ENCODE measurements at regions not wholly inside any gene's neighbourhood (a gene's known extent, or its start where the extent isn't known, plus 50 kb on each side); places are given as distances from the start of the nearest gene placed in this dataset.

DNA sequence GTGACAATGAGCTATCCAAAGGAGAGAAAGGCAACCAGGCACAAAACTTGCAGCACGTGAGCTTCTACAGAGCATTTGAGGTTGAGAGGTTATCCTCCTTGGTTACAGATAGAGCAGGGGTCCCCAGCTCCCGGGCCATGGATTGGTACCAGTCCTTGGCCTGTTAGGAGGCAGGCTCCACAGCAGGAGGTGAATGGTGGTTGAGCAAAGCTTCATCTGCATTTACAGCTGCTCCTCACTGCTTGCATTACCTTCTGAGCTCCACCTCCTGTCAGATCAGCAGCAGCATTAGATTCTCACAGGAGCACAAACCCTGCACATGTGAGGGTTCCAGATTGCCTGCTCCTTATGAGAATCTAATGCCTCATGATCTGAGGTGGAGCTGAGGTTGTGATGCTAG is 57.8 kb upstream of the ST8SIA3 start:
- Histone ChIP-seq H3K4me3 (no peak overlapping the region), H3K9me3 (no peaks in the 10 kb centered on the region), H3K27ac (no peak overlapping the region), H3K27me3 (no peaks in the 10 kb centered on the region), H3K36me3 (no peaks in the 10 kb centered on the region), H3K4me1 (no peaks in the 10 kb centered on the region)
- ATAC-seq: no peak
- intact Hi-C loops (cut with DNase I; ENCODE audit: low total_unique reads) (no loop called here), in situ Hi-C loops (cut with MboI; ENCODE audit: low sequenced_read_pairs in 4 of 4) (no loop called here)
- TF ChIP-seq CTCF (IDR thresholded peaks at IDR 0.05 in 4 of 5, conservative IDR thresholded peaks at IDR 0.05 in 1 of 5) (no peak), POLR2A (IDR thresholded peaks at IDR 0.05) (no peak)
- no peak for DNase-seq

DNA sequence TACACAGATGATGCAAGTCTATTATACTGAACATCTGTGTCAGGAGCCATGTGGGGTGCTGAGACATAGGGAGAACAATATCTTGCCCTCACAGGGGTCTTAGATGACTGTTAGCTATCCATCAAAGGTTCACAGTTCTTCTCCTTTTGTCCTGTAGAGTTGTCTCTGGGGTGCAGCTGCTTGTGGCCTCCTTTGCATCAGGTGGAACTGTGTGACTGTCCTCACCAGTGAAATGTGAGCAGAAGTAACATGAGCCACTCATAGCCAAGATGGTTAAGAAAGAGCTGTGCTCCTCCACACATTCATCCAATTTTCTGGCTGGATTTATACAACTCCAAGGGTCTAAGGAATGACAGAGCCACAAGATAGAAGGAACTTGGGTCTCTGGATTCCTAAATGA is 56.0 kb upstream of the ST8SIA3 start:
- intact Hi-C loops (cut with DNase I; ENCODE audit: low total_unique reads) (no loop called here), in situ Hi-C loops (cut with MboI; ENCODE audit: low sequenced_read_pairs in 4 of 4) (no loop called here)
- peaks cover 0 to 5% (median 0%) of the 10 kb centered on the region in 3 donors for H3K27me3 ChIP-seq
- H3K4me1 ChIP-seq: no peaks in the 10 kb centered on the region
- no peak for TF ChIP-seq POLR2A (IDR thresholded peaks at IDR 0.05)
- no peak for TF ChIP-seq CTCF (IDR thresholded peaks at IDR 0.05 in 4 of 5, conservative IDR thresholded peaks at IDR 0.05 in 1 of 5)
- ATAC-seq (no peak), DNase-seq (no peak)
- no peak overlapping the region for H3K27ac ChIP-seq
- no peaks in the 10 kb centered on the region for H3K9me3 ChIP-seq
- no peak overlapping the region for H3K4me3 ChIP-seq
- H3K36me3 ChIP-seq: no peaks in the 10 kb centered on the region

GRCh38 chr18:57297306-57297705 is 55.1 kb upstream of the ST8SIA3 start:
- no peak overlapping the region for H3K27ac ChIP-seq
- no peaks in the 10 kb centered on the region for H3K4me1 ChIP-seq
- DNase-seq (no peak), ATAC-seq (no peak)
- TF ChIP-seq POLR2A (IDR thresholded peaks at IDR 0.05): no peak
- no peak for TF ChIP-seq CTCF (IDR thresholded peaks at IDR 0.05 in 4 of 5, conservative IDR thresholded peaks at IDR 0.05 in 1 of 5)
- no peak overlapping the region for H3K4me3 ChIP-seq
- no peaks in the 10 kb centered on the region for H3K36me3 ChIP-seq
- intact Hi-C loops (cut with DNase I; ENCODE audit: low total_unique reads) (no loop called here), in situ Hi-C loops (cut with MboI; ENCODE audit: low sequenced_read_pairs in 4 of 4) (no loop called here)
- no peaks in the 10 kb centered on the region for H3K9me3 ChIP-seq
- peaks cover 0 to 7% (median 3%) of the 10 kb centered on the region in 3 donors for H3K27me3 ChIP-seq

- Histone ChIP-seq H3K4me1 (no peaks in the 10 kb centered on the region), H3K27me3 (peaks cover 0 to 7% (median 3%) of the 10 kb centered on the region in 3 donors), H3K9me3 (no peaks in the 10 kb centered on the region)
These were observed 52.4 kb upstream of the ST8SIA3 start for GRCh38 chr18:57299931-57300330.

More at GRCh38 chr18:57299931-57300330, 52.4 kb upstream of the ST8SIA3 start:
- intact Hi-C loops (cut with DNase I; ENCODE audit: low total_unique reads): no loop called here
- H3K36me3 ChIP-seq: no peaks in the 10 kb centered on the region
- H3K27ac ChIP-seq: no peak overlapping the region
- in situ Hi-C loops (cut with MboI; ENCODE audit: low sequenced_read_pairs in 4 of 4): no loop called here
- no peak for ATAC-seq
- TF ChIP-seq CTCF (IDR thresholded peaks at IDR 0.05 in 4 of 5, conservative IDR thresholded peaks at IDR 0.05 in 1 of 5) (no peak), POLR2A (IDR thresholded peaks at IDR 0.05) (no peak)
- no peak for DNase-seq
- H3K4me3 ChIP-seq: no peak overlapping the region

All from gastrocnemius medialis (tissue), 4 donors.